Caco-2 (cell line): ENCODE measurements at regions not wholly inside any gene's neighbourhood (a gene's known extent, or its start where the extent isn't known, plus 50 kb on each side); places are given as distances from the start of the nearest gene placed in this dataset.

Experiments used
- BruUV-seq: library from RNA; stranded (reverse); fragments of 400-500 nt; replicated peaks from 2 replicates; lab custom pipeline; 2021; lab: Mats Ljungman, UMichigan
- CTCF ChIA-PET: fragments of 300-600 bp; sonication (Branson Sonifier 250); formaldehyde crosslinking; loops from one replicate; lab custom pipeline; 2022; ENCODE audit warnings: antibody characterized with exemption; lab: Charles Lee
- POLR2A ChIA-PET: fragments of 300-600 bp; sonication (Branson Sonifier 250); formaldehyde crosslinking; loops from one replicate; lab custom pipeline; 2022; ENCODE audit warnings: antibody characterized with exemption; lab: Charles Lee
- DNase-seq, 2 experiments: peaks; one replicate each; pipeline versions ENCODE4 v3.0.0 to v3.0.0-alpha.2; 2020 to 2022
- H3K27me3 ChIP-seq: replicated peaks from 2 replicates; pipeline ENCODE4 v1.6.0; 2011; ENCODE audit warnings: low read length; ENCODE audit not compliant: control insufficient read depth, insufficient read depth
- H3K36me3 ChIP-seq: 2 replicates; pipeline ENCODE4 v1.5.1; 2011; ENCODE audit warnings: low read length; ENCODE audit not compliant: control insufficient read depth, insufficient read depth
- H3K4me1 ChIP-seq: fragments of 250-450 bp; sonication (Bioruptor Pico); 2 replicates; pipeline ENCODE4 v1.5.1; 2020; ENCODE audit warnings: mild to moderate bottlenecking
- H3K4me3 ChIP-seq: 2 replicates; pipeline ENCODE4 v1.5.1; 2011; ENCODE audit warnings: low read depth, mild to moderate bottlenecking, control low read depth, low read length
- H3K9me3 ChIP-seq: fragments of 250-450 bp; sonication (Bioruptor Pico); 2 replicates; pipeline ENCODE4 v1.5.1; 2020; ENCODE audit warnings: mild to moderate bottlenecking, moderate library complexity
- H3K27ac Mint-ChIP-seq: one replicate; pipeline ENCODE4 v1.8.0; 2022; ENCODE audit warnings: mixed read lengths; ENCODE audit not compliant: unreplicated experiment
- H3K27me3 Mint-ChIP-seq: one replicate; pipeline ENCODE4 v1.8.0; 2022; ENCODE audit warnings: mixed read lengths; ENCODE audit not compliant: insufficient read depth, unreplicated experiment
- H3K36me3 Mint-ChIP-seq: one replicate; pipeline ENCODE4 v1.8.0; 2022; ENCODE audit warnings: mild to moderate bottlenecking, mixed read lengths; ENCODE audit not compliant: insufficient read depth, unreplicated experiment
- H3K4me1 Mint-ChIP-seq: one replicate; pipeline ENCODE4 v1.8.0; 2022; ENCODE audit warnings: low read depth, mixed read lengths; ENCODE audit not compliant: unreplicated experiment
- H3K4me3 Mint-ChIP-seq: one replicate; pipeline ENCODE4 v1.8.0; 2022; ENCODE audit warnings: mild to moderate bottlenecking, moderate library complexity, mixed read lengths; ENCODE audit not compliant: unreplicated experiment
- H3K9me3 Mint-ChIP-seq: one replicate; pipeline ENCODE4 v1.8.0; 2022; ENCODE audit warnings: mixed read lengths; ENCODE audit not compliant: unreplicated experiment
- CTCF ChIP-seq, 2 experiments: fragments of 200-600 bp in 1 of 2; IDR thresholded peaks; 1 replicate in 1 of 2; 2 replicates in 1 of 2; pipeline versions ENCODE4 v1.5.1 to v1.8.0; 2011 to 2022; ENCODE audit warnings: antibody characterized with exemption in 1 of 2, control low read depth in 1 of 2, inconsistent platforms in 1 of 2, low read depth in 1 of 2, low read length in 1 of 2, mild to moderate bottlenecking in 1 of 2, moderate library complexity in 1 of 2; ENCODE audit not compliant: insufficient read depth in 1 of 2, severe bottlenecking in 1 of 2, unreplicated experiment in 1 of 2
- intact Hi-C: fragments of 100-400 bp; cut with micrococcal nuclease; formaldehyde crosslinking; loops from one replicate; pipeline ENCODE4 v1.10.0; 2022; ENCODE audit not compliant: unreplicated experiment

- BruUV-seq = no TSS peak
- Mint-ChIP-seq H3K9me3 (no peaks in the 10 kb centered on the region), H3K27ac (no peak overlapping the region), H3K4me1 (no peaks in the 10 kb centered on the region), H3K27me3 (peaks cover 7% of the 10 kb centered on the region), H3K36me3 (no peaks in the 10 kb centered on the region), H3K4me3 (no peak overlapping the region)
- POLR2A ChIA-PET = no interaction called here
- intact Hi-C loops = no loop called here
- TF ChIP-seq CTCF (IDR thresholded peaks at IDR 0.05; ENCODE audit: insufficient read depth in 1 of 2, low read depth in 1 of 2, low read length in 1 of 2, severe bottlenecking in 1 of 2, unreplicated experiment in 1 of 2) = no peak
- CTCF ChIA-PET = no interaction called here
- DNase-seq = no peak
- H3K4me3 ChIP-seq = no peak overlapping the region
- H3K36me3 ChIP-seq = no peaks in the 10 kb centered on the region
- H3K4me1 ChIP-seq = no peaks in the 10 kb centered on the region
- no peaks in the 10 kb centered on the region for H3K27me3 ChIP-seq
- H3K9me3 ChIP-seq = no peaks in the 10 kb centered on the region
These were observed 397.3 kb downstream of the TYW1 start for GRCh38 chr7:67393903-67394302.

GRCh38 chr7:67398916-67399315, 402.3 kb downstream of the TYW1 start:
- intact Hi-C loops = no loop called here
- H3K27me3 ChIP-seq = no peaks in the 10 kb centered on the region
- H3K4me1 Mint-ChIP-seq = no peaks in the 10 kb centered on the region
- H3K9me3 Mint-ChIP-seq = no peaks in the 10 kb centered on the region
- H3K9me3 ChIP-seq = no peaks in the 10 kb centered on the region
- POLR2A ChIA-PET = no interaction called here
- CTCF ChIA-PET = no interaction called here
- peaks cover 2% of the 10 kb centered on the region for H3K27me3 Mint-ChIP-seq
- no peak overlapping the region for H3K4me3 Mint-ChIP-seq
- H3K36me3 Mint-ChIP-seq = no peaks in the 10 kb centered on the region
- no peaks in the 10 kb centered on the region for H3K4me1 ChIP-seq
- no peaks in the 10 kb centered on the region for H3K36me3 ChIP-seq
- no TSS peak for BruUV-seq
- no peak for DNase-seq
- no peak overlapping the region for H3K4me3 ChIP-seq
- TF ChIP-seq CTCF (IDR thresholded peaks at IDR 0.05; ENCODE audit: insufficient read depth in 1 of 2, low read depth in 1 of 2, low read length in 1 of 2, severe bottlenecking in 1 of 2, unreplicated experiment in 1 of 2) = no peak
- H3K27ac Mint-ChIP-seq = no peak overlapping the region

- Histone ChIP-seq H3K9me3 (no peaks in the 10 kb centered on the region), H3K4me1 (no peaks in the 10 kb centered on the region), H3K4me3 (no peak overlapping the region), H3K27me3 (no peaks in the 10 kb centered on the region), H3K36me3 (no peaks in the 10 kb centered on the region)
- no peak overlapping the region for H3K27ac Mint-ChIP-seq
- no TSS peak for BruUV-seq
- POLR2A ChIA-PET = no interaction called here
- no peak for DNase-seq
- H3K36me3 Mint-ChIP-seq = no peaks in the 10 kb centered on the region
- H3K4me3 Mint-ChIP-seq = no peak overlapping the region
- CTCF ChIA-PET = no interaction called here
- no peaks in the 10 kb centered on the region for H3K4me1 Mint-ChIP-seq
- no peaks in the 10 kb centered on the region for H3K9me3 Mint-ChIP-seq
- H3K27me3 Mint-ChIP-seq = peaks cover 4% of the 10 kb centered on the region
- TF ChIP-seq CTCF (IDR thresholded peaks at IDR 0.05; ENCODE audit: insufficient read depth in 1 of 2, low read depth in 1 of 2, low read length in 1 of 2, severe bottlenecking in 1 of 2, unreplicated experiment in 1 of 2) = no peak
- intact Hi-C loops = no loop called here
These were observed 404.9 kb downstream of the TYW1 start for GRCh38 chr7:67401492-67401891.
